Panc1 (cell line): ENCODE measurements at regions not wholly inside any gene's neighbourhood (a gene's known extent, or its start where the extent isn't known, plus 50 kb on each side); places are given as distances from the start of the nearest gene placed in this dataset.

Source experiments
- ATAC-seq: fragments of 200-7000 bp; cut with Tn5 transposase; 2 replicates; pipeline ENCODE4 v1.9.1; 2020; ENCODE audit warnings: mild to moderate bottlenecking, moderate library complexity
- BruUV-seq: library from RNA; stranded (reverse); fragments of 400-500 nt; replicated peaks from 2 replicates; lab custom pipeline; 2021; lab: Mats Ljungman, UMichigan
- CTCF ChIA-PET: fragments of 300-600 bp; sonication (Branson Sonifier 250); formaldehyde crosslinking; loops from one replicate; lab custom pipeline; 2022; ENCODE audit warnings: antibody characterized with exemption; lab: Charles Lee
- POLR2A ChIA-PET: fragments of 300-600 bp; sonication (Branson Sonifier 250); formaldehyde crosslinking; loops from one replicate; lab custom pipeline; 2022; ENCODE audit warnings: antibody characterized with exemption; lab: Charles Lee
- DNase-seq: peaks from one replicate; pipeline ENCODE4 v3.0.0-alpha.2; 2010; ENCODE audit warnings: low read depth, low spot score
- H3K27ac ChIP-seq: 2 replicates; pipeline ENCODE4 v1.5.1; 2011; ENCODE audit warnings: mild to moderate bottlenecking, low read length, inconsistent platforms
- H3K27me3 ChIP-seq: fragments of 200-500 bp; sonication (Bioruptor generic); 2 replicates; pipeline ENCODE4 v1.6.0; 2014; ENCODE audit warnings: low read length, inconsistent platforms; ENCODE audit not compliant: control insufficient read depth, insufficient read depth
- H3K36me3 ChIP-seq: fragments of 200-500 bp; sonication (Bioruptor generic); 2 replicates; pipeline ENCODE4 v1.5.1; 2014; ENCODE audit warnings: inconsistent platforms, mild to moderate bottlenecking, low read length, moderate library complexity; ENCODE audit not compliant: control insufficient read depth, insufficient read depth
- H3K4me1 ChIP-seq: 2 replicates; pipeline ENCODE4 v1.5.1; 2011; ENCODE audit warnings: inconsistent platforms, mild to moderate bottlenecking, low read length, moderate library complexity; ENCODE audit not compliant: control insufficient read depth, insufficient read depth
- H3K4me3 ChIP-seq, 2 experiments: 2 replicates each; pipeline ENCODE4 v1.5.1; 2011 to 2012; ENCODE audit warnings: low read depth in 2 of 2, low read length in 2 of 2, mild to moderate bottlenecking in 2 of 2, inconsistent platforms in 1 of 2, moderate library complexity in 1 of 2
- H3K9me3 ChIP-seq: fragments of 200-500 bp; sonication (Bioruptor generic); 2 replicates; pipeline ENCODE4 v1.5.1; 2014; ENCODE audit warnings: low read depth, mild to moderate bottlenecking, inconsistent platforms, low read length, moderate library complexity; ENCODE audit not compliant: control insufficient read depth, insufficient read depth
- POLR2AphosphoS5 ChIP-seq: IDR thresholded peaks from 2 replicates; pipeline ENCODE4 v1.6.1; 2012; ENCODE audit warnings: mild to moderate bottlenecking, low read depth, low read length, moderate library complexity
- SIN3A ChIP-seq: IDR thresholded peaks from 2 replicates; pipeline ENCODE4 v1.6.1; 2012; ENCODE audit warnings: low read depth, mild to moderate bottlenecking, low read length, moderate library complexity, borderline replicate concordance; ENCODE audit not compliant: insufficient read depth
- TCF7L2 ChIP-seq: IDR thresholded peaks from 2 replicates; pipeline ENCODE4 v1.6.1; 2011; ENCODE audit warnings: mild to moderate bottlenecking, low read depth, low read length, inconsistent platforms
- in situ Hi-C: cut with HindIII; loops from 2 replicates; pipeline ENCODE4 v1.10.0; 2016; ENCODE audit warnings: low sequenced_read_pairs, low pct_unique_long_range_greater_than_20kb
- intact Hi-C: fragments of 100-400 bp; cut with micrococcal nuclease; formaldehyde crosslinking; loops from one replicate; pipeline ENCODE4 v1.10.0; 2022; ENCODE audit not compliant: unreplicated experiment
- TF ChIP-seq, protein P1 (sequence below): fragments of 450-650 bp; IDR thresholded peaks from 2 replicates; pipeline ENCODE4 v1.5.1; 2017; ENCODE audit warnings: mild to moderate bottlenecking
- TF ChIP-seq, protein P2 (sequence below), 2 experiments: IDR thresholded peaks; 2 replicates each; pipeline ENCODE4 v1.6.1; 2011 to 2012; ENCODE audit warnings: low read depth in 2 of 2, control low read depth in 1 of 2, low read length in 1 of 2, mild to moderate bottlenecking in 1 of 2, moderate library complexity in 1 of 2; ENCODE audit not compliant: insufficient read depth in 1 of 2

DNA sequence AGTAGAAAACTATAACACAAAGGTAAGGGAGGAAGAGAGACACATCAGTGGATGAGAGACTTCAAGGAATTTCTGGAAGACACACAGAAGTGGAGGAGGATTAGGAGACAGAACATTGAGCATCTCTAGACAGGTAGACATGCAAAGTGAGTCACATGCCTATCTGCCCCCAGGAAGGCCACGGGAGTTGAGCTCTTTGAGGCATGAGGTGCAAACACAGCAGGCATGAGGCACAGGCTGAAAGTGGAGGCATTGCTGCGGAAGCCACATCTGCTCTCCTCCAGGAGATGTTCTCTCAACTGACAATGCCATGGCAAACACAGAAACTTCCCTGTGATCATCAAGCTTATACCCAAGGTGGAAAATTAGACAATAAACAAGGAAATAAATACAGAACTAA, 481.6 kb upstream of the MYT1L start:
- peaks cover 3% of the 10 kb centered on the region; the same call in 1 of the 2 replicates for H3K27me3 ChIP-seq
- no peak overlapping the region for H3K4me3 ChIP-seq
- H3K27ac ChIP-seq: no peak overlapping the region
- no peaks in the 10 kb centered on the region for H3K9me3 ChIP-seq
- intact Hi-C loops (no loop called here), in situ Hi-C loops (no loop called here)
- CTCF ChIA-PET: no interaction called here
- no peaks in the 10 kb centered on the region for H3K4me1 ChIP-seq
- no peak for DNase-seq
- TF ChIP-seq, protein P1, sequence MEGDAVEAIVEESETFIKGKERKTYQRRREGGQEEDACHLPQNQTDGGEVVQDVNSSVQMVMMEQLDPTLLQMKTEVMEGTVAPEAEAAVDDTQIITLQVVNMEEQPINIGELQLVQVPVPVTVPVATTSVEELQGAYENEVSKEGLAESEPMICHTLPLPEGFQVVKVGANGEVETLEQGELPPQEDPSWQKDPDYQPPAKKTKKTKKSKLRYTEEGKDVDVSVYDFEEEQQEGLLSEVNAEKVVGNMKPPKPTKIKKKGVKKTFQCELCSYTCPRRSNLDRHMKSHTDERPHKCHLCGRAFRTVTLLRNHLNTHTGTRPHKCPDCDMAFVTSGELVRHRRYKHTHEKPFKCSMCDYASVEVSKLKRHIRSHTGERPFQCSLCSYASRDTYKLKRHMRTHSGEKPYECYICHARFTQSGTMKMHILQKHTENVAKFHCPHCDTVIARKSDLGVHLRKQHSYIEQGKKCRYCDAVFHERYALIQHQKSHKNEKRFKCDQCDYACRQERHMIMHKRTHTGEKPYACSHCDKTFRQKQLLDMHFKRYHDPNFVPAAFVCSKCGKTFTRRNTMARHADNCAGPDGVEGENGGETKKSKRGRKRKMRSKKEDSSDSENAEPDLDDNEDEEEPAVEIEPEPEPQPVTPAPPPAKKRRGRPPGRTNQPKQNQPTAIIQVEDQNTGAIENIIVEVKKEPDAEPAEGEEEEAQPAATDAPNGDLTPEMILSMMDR: no peak
- TF ChIP-seq, protein P2, sequence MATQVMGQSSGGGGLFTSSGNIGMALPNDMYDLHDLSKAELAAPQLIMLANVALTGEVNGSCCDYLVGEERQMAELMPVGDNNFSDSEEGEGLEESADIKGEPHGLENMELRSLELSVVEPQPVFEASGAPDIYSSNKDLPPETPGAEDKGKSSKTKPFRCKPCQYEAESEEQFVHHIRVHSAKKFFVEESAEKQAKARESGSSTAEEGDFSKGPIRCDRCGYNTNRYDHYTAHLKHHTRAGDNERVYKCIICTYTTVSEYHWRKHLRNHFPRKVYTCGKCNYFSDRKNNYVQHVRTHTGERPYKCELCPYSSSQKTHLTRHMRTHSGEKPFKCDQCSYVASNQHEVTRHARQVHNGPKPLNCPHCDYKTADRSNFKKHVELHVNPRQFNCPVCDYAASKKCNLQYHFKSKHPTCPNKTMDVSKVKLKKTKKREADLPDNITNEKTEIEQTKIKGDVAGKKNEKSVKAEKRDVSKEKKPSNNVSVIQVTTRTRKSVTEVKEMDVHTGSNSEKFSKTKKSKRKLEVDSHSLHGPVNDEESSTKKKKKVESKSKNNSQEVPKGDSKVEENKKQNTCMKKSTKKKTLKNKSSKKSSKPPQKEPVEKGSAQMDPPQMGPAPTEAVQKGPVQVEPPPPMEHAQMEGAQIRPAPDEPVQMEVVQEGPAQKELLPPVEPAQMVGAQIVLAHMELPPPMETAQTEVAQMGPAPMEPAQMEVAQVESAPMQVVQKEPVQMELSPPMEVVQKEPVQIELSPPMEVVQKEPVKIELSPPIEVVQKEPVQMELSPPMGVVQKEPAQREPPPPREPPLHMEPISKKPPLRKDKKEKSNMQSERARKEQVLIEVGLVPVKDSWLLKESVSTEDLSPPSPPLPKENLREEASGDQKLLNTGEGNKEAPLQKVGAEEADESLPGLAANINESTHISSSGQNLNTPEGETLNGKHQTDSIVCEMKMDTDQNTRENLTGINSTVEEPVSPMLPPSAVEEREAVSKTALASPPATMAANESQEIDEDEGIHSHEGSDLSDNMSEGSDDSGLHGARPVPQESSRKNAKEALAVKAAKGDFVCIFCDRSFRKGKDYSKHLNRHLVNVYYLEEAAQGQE (IDR thresholded peaks at IDR 0.05; ENCODE audit: insufficient read depth in 1 of 2, low read depth in 2 of 2, low read length in 1 of 2): no peak
- no peak for TF ChIP-seq TCF7L2
- no peak for TF ChIP-seq POLR2AphosphoS5
- no peak for TF ChIP-seq SIN3A
- ATAC-seq: no peak
- no TSS peak for BruUV-seq
- H3K36me3 ChIP-seq: no peaks in the 10 kb centered on the region
- POLR2A ChIA-PET: no interaction called here

DNA sequence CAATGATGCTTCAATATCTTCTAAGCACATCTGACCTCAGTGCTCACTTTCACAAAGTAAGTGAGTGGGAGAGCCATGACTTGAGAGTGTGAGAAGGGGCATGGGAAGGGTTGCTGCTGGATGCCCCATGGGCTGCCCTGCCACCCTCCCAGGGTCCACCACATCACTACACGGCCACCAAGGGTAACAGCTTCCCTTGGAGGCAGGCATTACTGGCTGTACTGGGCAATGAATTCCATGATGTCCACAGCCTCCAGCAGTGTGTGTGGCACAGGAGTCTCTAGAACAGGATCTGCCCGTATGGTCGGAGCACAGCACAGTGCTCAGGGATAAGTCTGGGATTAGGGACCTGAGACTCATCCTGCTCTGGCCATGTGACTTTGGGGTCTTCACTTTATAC, 481.0 kb upstream of the MYT1L start:
- CTCF ChIA-PET: no interaction called here
- intact Hi-C loops: no loop called here
- no peak overlapping the region for H3K27ac ChIP-seq
- no peaks in the 10 kb centered on the region for H3K4me1 ChIP-seq
- DNase-seq: no peak
- H3K36me3 ChIP-seq: no peaks in the 10 kb centered on the region
- no TSS peak for BruUV-seq
- H3K27me3 ChIP-seq: peaks cover 3% of the 10 kb centered on the region; the same call in 1 of the 2 replicates
- H3K4me3 ChIP-seq: no peak overlapping the region
- H3K9me3 ChIP-seq: no peaks in the 10 kb centered on the region
- TF ChIP-seq POLR2AphosphoS5 (no peak), SIN3A (no peak), TCF7L2 (no peak)
- TF ChIP-seq, protein P1: no peak
- TF ChIP-seq, protein P2 (IDR thresholded peaks at IDR 0.05; ENCODE audit: insufficient read depth in 1 of 2, low read depth in 2 of 2, low read length in 1 of 2): no peak
- POLR2A ChIA-PET: no interaction called here
- no peak for ATAC-seq
- in situ Hi-C loops: no loop called here
